ENCODE measurements at regions not wholly inside any gene's neighbourhood (a gene's known extent, or its start where the extent isn't known, plus 50 kb on each side); places are given as distances from the start of the nearest gene placed in this dataset.

GRCh38 chr6:167761794-167762258 is 64.9 kb upstream of the AFDN start:
- no peaks in the 10 kb centered on the region for H3K79me1 ChIP-seq (ENCODE audit: low read depth in 1 of 2, low read length in 2 of 2)
- no peak overlapping the region for H3K4me3 ChIP-seq (ENCODE audit: insufficient read depth, low read depth, low read length)
- H3K14ac ChIP-seq (replicated peaks; ENCODE audit: low read depth, low read length): no peak overlapping the region
- H2AK9ac ChIP-seq (replicated peaks; ENCODE audit: low read depth, low read length, poor library complexity): no peak overlapping the region
- no peak for TF ChIP-seq ELK1 (IDR thresholded peaks at IDR 0.05; ENCODE audit: borderline replicate concordance, low read depth, low read length)
- TF ChIP-seq RFX5 (IDR thresholded peaks at IDR 0.05; ENCODE audit: low read depth, low read length): no peak
- no peak for TF ChIP-seq USF2 (IDR thresholded peaks at IDR 0.05; ENCODE audit: low read depth, low read length)
- TF ChIP-seq POLR2A (IDR thresholded peaks at IDR 0.05; ENCODE audit: low read depth, low read length): no peak
- no peak for TF ChIP-seq SMC3 (IDR thresholded peaks at IDR 0.05; ENCODE audit: low read depth, low read length)
- TF ChIP-seq CTCF (conservative IDR thresholded peaks at IDR 0.05; ENCODE audit: low read depth, low read length): no peak
- in situ Hi-C loops (cut with MboI; ENCODE audit: low sequenced_read_pairs) (no loop called here), dilution Hi-C loops (cut with HindIII; ENCODE audit: low sequenced_read_pairs, unreplicated experiment) (no loop called here), intact Hi-C loops (cut with micrococcal nuclease) (no loop called here)
- ChIA-PET POLR2A (ENCODE audit: unreplicated experiment) (no interaction called here), CTCF (no interaction called here)
- no peak overlapping the region for H2BK20ac ChIP-seq (ENCODE audit: low read depth, low read length)
- no peaks in the 10 kb centered on the region for H3K9me1 ChIP-seq (ENCODE audit: insufficient read depth, low read length)
- no peak overlapping the region for H4K91ac ChIP-seq (ENCODE audit: insufficient read depth, low read depth, low read length)
- H3K4ac ChIP-seq (ENCODE audit: low read depth, low read length): no peak overlapping the region
- H2AFZ ChIP-seq (replicated peaks; ENCODE audit: low read length, poor library complexity): no peak overlapping the region
- WGBS, 2 experiments (ENCODE audit: extremely low coverage in 2 of 2, insufficient read length in 1 of 2): no CpG with 5 or more reads among the region's 7 CpGs
- H3K56ac ChIP-seq (ENCODE audit: extremely low read depth, insufficient read depth, low read length): no peak overlapping the region
- no peaks in the 10 kb centered on the region for H3K27me3 ChIP-seq (ENCODE audit: control insufficient read depth, insufficient read depth, low read length)
- no peak overlapping the region for H4K8ac ChIP-seq (ENCODE audit: low read depth in 2 of 2, low read length in 2 of 2)
- no peaks in the 10 kb centered on the region for H4K20me1 ChIP-seq (ENCODE audit: insufficient read depth, low read length)
- no peak overlapping the region for H2BK5ac ChIP-seq (ENCODE audit: low read depth, low read length, poor library complexity, severe bottlenecking)
- no TSS peak for BruUV-seq (replicated peaks)
- ATAC-seq (ENCODE audit: low read depth) (no peak), DNase-seq (no peak)
- no peak overlapping the region for H4K5ac ChIP-seq (ENCODE audit: low read depth, low read length)
- no peak overlapping the region for H2AK5ac ChIP-seq (ENCODE audit: low read depth, low read length)
- no peak overlapping the region for H3K18ac ChIP-seq (ENCODE audit: low read depth, low read length)
- no peak overlapping the region for H3K27ac ChIP-seq (ENCODE audit: insufficient read depth, low read length)
- no peak overlapping the region for H3K23ac ChIP-seq (ENCODE audit: low read depth, low read length)
- H2BK120ac ChIP-seq (ENCODE audit: low read depth, low read length): no peak overlapping the region
- peaks cover 32% of the 10 kb centered on the region for H3K9me3 ChIP-seq (ENCODE audit: control insufficient read depth, insufficient read depth, low read length)
- H3K9ac ChIP-seq (ENCODE audit: low read depth, low read length): no peak overlapping the region
- no peaks in the 10 kb centered on the region for H3K36me3 ChIP-seq (ENCODE audit: control insufficient read depth, insufficient read depth, low read length)
- no peak overlapping the region for H3K4me2 ChIP-seq (ENCODE audit: low read depth, low read length)
- no peak overlapping the region for H2BK15ac ChIP-seq (ENCODE audit: low read depth, low read length)
- H3K4me1 ChIP-seq (ENCODE audit: control insufficient read depth, insufficient read depth, low read length): no peaks in the 10 kb centered on the region

Data from IMR-90 (cell line).